ENCODE measurements at regions not wholly inside any gene's neighbourhood (a gene's known extent, or its start where the extent isn't known, plus 50 kb on each side); places are given as distances from the start of the nearest gene placed in this dataset.
"Not testable (repeated sequence)": the region's sequence is repeated elsewhere in the genome, so short reads cannot be mapped to it uniquely, and the experiment has no call there.

GRCh38 chr3:28972921-28973320 lies 307.9 kb upstream of the RBMS3 start:
- no peak for DNase-seq

GRCh38 chr3:28973609-28974008 lies 307.3 kb upstream of the RBMS3 start:
- no peak for DNase-seq

- no peak for DNase-seq
Observed at GRCh38 chr3:28978092-28978491, 302.8 kb upstream of the RBMS3 start.

- no peak for DNase-seq
Observed at GRCh38 chr3:28980131-28980530, 300.7 kb upstream of the RBMS3 start.

GRCh38 chr3:28980631-28981030 lies 300.2 kb upstream of the RBMS3 start:
- no peak for DNase-seq

- DNase-seq: no peak
Observed at GRCh38 chr3:28982906-28983305, 298.0 kb upstream of the RBMS3 start.

GRCh38 chr3:28986922-28987321 lies 293.9 kb upstream of the RBMS3 start:
- DNase-seq: no peak

- DNase-seq: peak; percentile 0
Observed at GRCh38 chr3:28989646-28990089, 291.2 kb upstream of the RBMS3 start.

- DNase-seq: no peak
Observed at GRCh38 chr3:28994161-28994905, 286.5 kb upstream of the RBMS3 start.

GRCh38 chr3:29004885-29005599 lies 275.8 kb upstream of the RBMS3 start:
- no peak for DNase-seq

GRCh38 chr3:29005862-29006261 lies 275.0 kb upstream of the RBMS3 start:
- no peak for DNase-seq

GRCh38 chr3:29011441-29011840 lies 269.4 kb upstream of the RBMS3 start:
- DNase-seq: no peak

GRCh38 chr3:29011966-29012365 lies 268.9 kb upstream of the RBMS3 start:
- no peak for DNase-seq

GRCh38 chr3:29022976-29023375 lies 257.9 kb upstream of the RBMS3 start:
- no peak for DNase-seq

GRCh38 chr3:29026286-29026685 lies 254.6 kb upstream of the RBMS3 start:
- no peak for DNase-seq

- no peak for DNase-seq
Observed at GRCh38 chr3:29026959-29027358, 253.9 kb upstream of the RBMS3 start.

- not testable (repeated sequence) for DNase-seq
Observed at GRCh38 chr3:29031175-29031574, 249.7 kb upstream of the RBMS3 start.

- DNase-seq: no peak
Observed at GRCh38 chr3:29033511-29033910, 247.4 kb upstream of the RBMS3 start.

GRCh38 chr3:29050155-29050554 lies 230.7 kb upstream of the RBMS3 start:
- DNase-seq: no peak

GRCh38 chr3:29057326-29057725 lies 223.5 kb upstream of the RBMS3 start:
- DNase-seq: no peak

GRCh38 chr3:29064085-29064484 lies 216.8 kb upstream of the RBMS3 start:
- DNase-seq: no peak

GRCh38 chr3:29065211-29065785 lies 215.6 kb upstream of the RBMS3 start:
- DNase-seq: no peak

- no peak for DNase-seq
Observed at GRCh38 chr3:29067007-29067406, 213.9 kb upstream of the RBMS3 start.

GRCh38 chr3:29070959-29071634 lies 209.8 kb upstream of the RBMS3 start:
- DNase-seq: no peak

Data from CD4-positive, alpha-beta T cell treated with Interleukin-10 for 1 hour (primary cell).